ENCODE measurements at regions not wholly inside any gene's neighbourhood (a gene's known extent, or its start where the extent isn't known, plus 50 kb on each side); places are given as distances from the start of the nearest gene placed in this dataset.

DNA sequence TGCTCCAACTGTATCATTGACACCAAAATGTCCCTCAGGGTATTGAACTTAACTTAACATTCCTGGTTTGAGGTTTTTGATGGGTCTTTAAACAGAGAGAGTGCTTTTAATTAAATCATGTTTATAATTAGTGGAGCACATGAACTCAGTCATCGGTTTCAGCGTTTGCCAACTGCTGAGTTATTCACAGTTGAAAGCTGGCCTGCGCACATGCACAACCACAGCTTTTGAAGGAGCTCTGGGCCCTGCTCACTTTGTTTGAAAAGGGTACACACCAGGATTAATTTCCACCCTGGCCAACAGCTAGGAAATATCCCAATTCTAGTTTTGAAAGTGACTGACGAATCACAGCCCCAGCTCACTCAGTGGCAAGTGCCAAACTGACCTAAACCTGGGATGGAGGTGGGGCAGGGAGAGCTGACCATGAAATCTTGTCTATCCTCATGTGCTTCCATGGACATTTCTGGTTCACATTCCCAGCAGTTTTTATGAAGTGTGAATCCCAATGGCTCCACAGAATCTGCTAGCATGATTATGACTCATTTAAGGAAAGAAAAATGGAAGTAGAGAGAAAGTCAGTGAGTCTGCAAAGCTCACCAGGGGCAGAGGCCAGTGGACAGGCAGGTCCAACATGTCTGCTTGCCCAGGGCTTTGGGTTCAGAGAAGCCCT lies 247.8 kb downstream of the FNDC1 start:
- Histone ChIP-seq H3K79me1 (ENCODE audit: insufficient read depth, low read depth, low read length, poor library complexity, severe bottlenecking) (no peaks in the 10 kb centered on the region), H3K23ac (ENCODE audit: insufficient read length, low read depth, low read length) (no peak overlapping the region), H2BK15ac (ENCODE audit: low read depth, low read length) (no peak overlapping the region), H3K18ac (ENCODE audit: insufficient read length, low read depth, low read length) (no peak overlapping the region), H2BK5ac (ENCODE audit: insufficient read length, low read length) (no peak overlapping the region), H3K79me2 (ENCODE audit: insufficient read depth, low read length) (no peaks in the 10 kb centered on the region), H3K23me2 (ENCODE audit: insufficient read length, low read depth, low read length, poor library complexity, severe bottlenecking) (no peaks in the 10 kb centered on the region), H3K4ac (ENCODE audit: low read depth, low read length) (no peak overlapping the region), H2BK120ac (ENCODE audit: low read depth, low read length, poor library complexity, severe bottlenecking) (no peak overlapping the region), H3K4me2 (ENCODE audit: insufficient read depth, insufficient read length, low read length) (no peak overlapping the region), H2BK20ac (ENCODE audit: low read depth, low read length, poor library complexity, severe bottlenecking) (no peak overlapping the region), H2AK5ac (ENCODE audit: insufficient read length, low read length) (no peak overlapping the region), H3K9me3 (ENCODE audit: control insufficient read depth, low read depth, low read length) (no peaks in the 10 kb centered on the region), H2AFZ (ENCODE audit: low read length) (no peak overlapping the region), H2BK12ac (ENCODE audit: insufficient read length, low read depth, low read length) (no peak overlapping the region), H3K27ac (ENCODE audit: insufficient read length, low read depth, low read length) (no peak overlapping the region), H4K8ac (replicated peaks; ENCODE audit: insufficient read length, low read depth, low read length) (no peak overlapping the region), H4K20me1 (ENCODE audit: control insufficient read depth, insufficient read depth, insufficient read length) (no peaks in the 10 kb centered on the region), H3K4me1 (ENCODE audit: insufficient read depth, low read length) (no peaks in the 10 kb centered on the region), H3K14ac (ENCODE audit: insufficient read depth, low read length) (no peak overlapping the region), H4K5ac (ENCODE audit: insufficient read length, low read depth, low read length) (no peak overlapping the region), H3K27me3 (ENCODE audit: insufficient read depth, low read length) (no peaks in the 10 kb centered on the region), H3K9ac (ENCODE audit: extremely low read depth, insufficient read length, low read length) (no peak overlapping the region), H4K91ac (ENCODE audit: insufficient read length, low read depth, low read length) (no peak overlapping the region), H3T11ph (ENCODE audit: low read length) (no peak overlapping the region), H3K56ac (ENCODE audit: insufficient read length, low read depth, low read length) (no peak overlapping the region)
- WGBS (ENCODE audit: extremely low coverage, insufficient read length, low lambda C conversion rate): no CpG with 5 or more reads among the region's 4 CpGs
- Mint-ChIP-seq H3K27me3 (ENCODE audit: low read depth) (peaks cover 11% of the 10 kb centered on the region), H3K4me3 (no peak overlapping the region), H3K27ac (no peak overlapping the region; a peak in 1 of 7 replicates), H3K4me1 (peaks cover 2 to 8% of the 10 kb centered on the region in 2 experiments; a peak in 3 of 4 replicates), H3K9me3 (peaks cover 15 to 51% of the 10 kb centered on the region in 2 experiments), H3K36me3 (ENCODE audit: insufficient read depth in 1 of 3, low read depth in 3 of 3) (no peaks in the 10 kb centered on the region; a peak in 1 of 7 replicates)
- no peak for DNase-seq
- TF ChIP-seq, protein P1, sequence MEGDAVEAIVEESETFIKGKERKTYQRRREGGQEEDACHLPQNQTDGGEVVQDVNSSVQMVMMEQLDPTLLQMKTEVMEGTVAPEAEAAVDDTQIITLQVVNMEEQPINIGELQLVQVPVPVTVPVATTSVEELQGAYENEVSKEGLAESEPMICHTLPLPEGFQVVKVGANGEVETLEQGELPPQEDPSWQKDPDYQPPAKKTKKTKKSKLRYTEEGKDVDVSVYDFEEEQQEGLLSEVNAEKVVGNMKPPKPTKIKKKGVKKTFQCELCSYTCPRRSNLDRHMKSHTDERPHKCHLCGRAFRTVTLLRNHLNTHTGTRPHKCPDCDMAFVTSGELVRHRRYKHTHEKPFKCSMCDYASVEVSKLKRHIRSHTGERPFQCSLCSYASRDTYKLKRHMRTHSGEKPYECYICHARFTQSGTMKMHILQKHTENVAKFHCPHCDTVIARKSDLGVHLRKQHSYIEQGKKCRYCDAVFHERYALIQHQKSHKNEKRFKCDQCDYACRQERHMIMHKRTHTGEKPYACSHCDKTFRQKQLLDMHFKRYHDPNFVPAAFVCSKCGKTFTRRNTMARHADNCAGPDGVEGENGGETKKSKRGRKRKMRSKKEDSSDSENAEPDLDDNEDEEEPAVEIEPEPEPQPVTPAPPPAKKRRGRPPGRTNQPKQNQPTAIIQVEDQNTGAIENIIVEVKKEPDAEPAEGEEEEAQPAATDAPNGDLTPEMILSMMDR (conservative IDR thresholded peaks at IDR 0.05): no peak

Measured in H9 (cell line).